GM21423 (cell line): ENCODE measurements at regions not wholly inside any gene's neighbourhood (a gene's known extent, or its start where the extent isn't known, plus 50 kb on each side); places are given as distances from the start of the nearest gene placed in this dataset.

ENCODE experiments used
- ATAC-seq: cut with Tn5 transposase; IDR thresholded peaks from one replicate; pipeline ENCODE4 v1.9.1; 2021; ENCODE audit warnings: mild to moderate bottlenecking, moderate library complexity; ENCODE audit not compliant: unreplicated experiment

DNA sequence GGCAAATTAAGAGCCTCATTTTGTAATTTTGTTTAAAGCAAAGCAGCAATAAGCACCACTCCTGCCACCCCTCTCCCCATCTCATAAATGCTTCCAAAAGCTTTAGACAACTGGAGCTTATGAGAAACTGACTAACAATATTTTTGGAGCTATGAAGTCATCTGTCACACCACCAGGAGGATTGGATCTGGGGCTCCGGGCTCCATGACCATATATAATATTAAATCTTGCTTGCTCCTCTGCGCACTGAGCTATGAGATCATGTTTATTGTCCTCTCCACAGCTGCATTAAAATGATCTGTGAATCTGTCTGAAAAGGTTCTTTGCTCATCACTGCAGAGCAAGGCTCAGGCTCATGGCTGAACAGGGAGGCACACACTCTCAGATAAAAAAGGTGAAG is 323.7 kb downstream of the ZNF621 start:
- ATAC-seq, result no peak

DNA sequence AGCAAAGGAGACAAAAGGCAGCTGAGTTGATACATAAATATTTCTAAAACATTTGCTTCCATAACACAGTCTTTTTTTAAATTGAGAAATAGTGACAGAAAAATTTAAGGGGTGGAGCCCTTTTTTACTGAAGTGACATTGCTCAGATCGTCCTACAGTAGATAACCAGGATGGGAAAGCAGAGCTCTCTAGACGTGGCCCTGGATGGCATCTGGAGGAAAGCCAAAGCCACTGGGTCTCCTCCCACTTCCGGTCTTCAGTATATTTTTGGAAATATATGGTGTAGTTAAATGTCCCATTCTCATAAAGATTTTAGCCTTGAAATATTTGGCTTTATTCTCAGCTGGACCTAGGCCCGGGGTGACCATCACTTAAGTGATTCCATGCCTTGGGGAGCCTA is 326.1 kb downstream of the ZNF621 start:
- ATAC-seq, result no peak

DNA sequence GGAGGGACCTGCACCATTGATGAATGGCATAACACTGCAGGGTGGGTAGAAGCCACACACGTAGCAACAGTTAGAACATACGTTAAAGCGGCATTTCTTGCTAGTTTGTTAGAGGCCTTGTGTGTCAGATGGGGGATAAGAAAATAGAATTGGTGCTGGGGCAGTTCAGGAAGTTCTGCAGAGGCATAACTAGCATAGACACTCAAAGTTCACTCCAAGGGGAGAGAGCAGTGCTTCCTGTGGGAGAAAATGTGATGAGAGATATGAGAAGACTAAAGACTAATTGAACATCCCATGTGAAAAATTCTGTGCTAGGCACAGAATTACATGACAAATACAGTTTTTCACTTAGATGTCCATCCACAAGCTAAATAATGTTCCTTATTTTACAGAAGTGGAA is 327.1 kb downstream of the ZNF621 start:
- no peak for ATAC-seq

DNA sequence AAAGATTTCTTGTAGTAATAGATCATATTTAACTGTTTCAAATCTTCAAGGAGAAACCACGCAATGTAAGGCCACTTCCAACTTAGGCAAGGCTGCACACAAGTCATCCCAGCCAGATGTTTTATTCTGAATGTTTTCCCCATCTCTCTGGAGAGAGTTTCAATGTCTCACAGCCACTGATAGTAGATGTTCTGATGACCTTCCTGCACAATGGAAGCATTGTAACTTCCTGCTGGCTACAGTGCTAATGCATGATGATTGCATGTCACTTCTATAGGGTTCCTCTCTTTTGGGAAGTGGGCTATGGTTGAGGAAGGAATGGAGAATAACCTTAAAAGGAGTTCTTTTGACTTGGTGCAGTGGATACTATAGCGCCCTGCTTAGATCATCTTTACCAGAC is 328.0 kb downstream of the ZNF621 start:
- ATAC-seq, result no peak

DNA sequence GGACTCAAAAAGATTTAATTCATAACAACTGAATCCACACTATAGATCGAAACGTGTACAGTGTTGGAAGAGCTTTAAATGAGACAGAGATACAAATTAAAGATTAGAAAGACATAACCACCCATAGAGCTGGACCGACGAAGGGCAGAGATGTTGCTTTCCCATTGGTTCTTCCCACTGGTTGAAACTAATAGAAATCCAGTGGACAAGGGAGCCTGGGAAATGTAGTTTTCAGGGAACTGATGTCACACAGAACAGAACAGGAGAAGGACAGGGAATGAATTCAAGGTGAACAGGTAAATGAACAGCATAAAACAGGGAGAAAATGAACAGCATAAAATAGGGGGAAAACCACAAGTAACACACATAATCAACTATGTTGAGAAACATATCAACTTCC is 328.7 kb downstream of the ZNF621 start:
- no peak for ATAC-seq

- ATAC-seq, result no peak
Measured at GRCh38 chr3:40855871-40856270, 331.1 kb downstream of the ZNF621 start.

DNA sequence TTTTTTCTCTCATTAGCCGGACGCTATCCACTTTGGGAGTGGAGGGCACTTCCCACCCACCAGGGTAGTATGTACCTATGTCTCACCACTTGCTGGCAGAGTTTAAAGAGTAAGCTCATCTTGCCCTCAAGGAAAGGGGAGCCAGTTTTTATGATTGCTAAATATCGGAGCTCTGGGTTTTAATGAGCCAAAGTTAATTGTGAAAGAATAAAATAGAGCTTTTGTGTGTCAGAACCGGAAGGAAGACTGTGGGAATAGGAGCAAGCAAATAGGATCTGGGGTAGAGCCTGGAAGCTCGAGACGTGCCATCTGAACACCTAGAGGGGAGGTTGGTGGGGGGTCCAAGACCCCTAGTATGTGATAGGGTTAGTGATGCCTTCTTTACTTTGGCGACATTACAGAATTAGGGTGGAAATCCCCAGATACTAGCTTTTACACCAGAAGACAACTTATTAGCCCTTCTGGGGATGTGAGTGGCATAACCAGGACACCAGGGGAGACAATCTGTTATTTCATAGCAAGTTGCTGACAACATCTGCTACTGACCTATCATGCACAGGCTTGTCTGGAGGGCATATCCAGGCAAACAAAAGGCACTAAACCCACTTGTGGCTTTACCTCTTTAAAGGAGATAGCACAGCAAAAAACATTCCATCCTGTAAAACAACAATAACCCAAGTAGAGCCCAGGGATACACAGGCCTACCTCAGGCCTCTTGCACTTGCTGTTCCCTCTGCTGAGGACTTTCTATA is 333.8 kb downstream of the ZNF621 start:
- no peak for ATAC-seq

GRCh38 chr3:40862946-40863345 is 336.4 kb upstream of the CTNNB1 start:
- no peak for ATAC-seq

- ATAC-seq, result no peak
Measured at GRCh38 chr3:40864146-40864782, 335.0 kb upstream of the CTNNB1 start.

DNA sequence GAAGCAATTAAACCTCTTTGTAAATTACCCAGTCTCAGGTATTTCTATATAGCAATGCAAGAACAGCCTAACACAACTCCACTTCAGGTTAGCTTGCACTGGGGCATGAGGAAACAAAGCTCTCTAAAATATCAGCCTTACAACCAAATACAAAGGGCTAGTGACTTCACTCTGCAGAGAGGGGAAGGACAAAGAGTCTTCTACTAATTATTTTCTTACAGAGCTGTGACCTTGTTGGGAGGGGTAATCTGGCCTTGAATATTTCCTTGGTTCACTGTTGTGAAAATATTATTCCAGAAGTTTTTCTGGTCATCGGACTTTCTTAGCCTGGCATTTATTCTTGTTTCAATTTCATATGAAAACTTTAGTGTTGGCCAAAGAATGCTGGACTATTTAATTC is 334.4 kb upstream of the CTNNB1 start:
- no peak for ATAC-seq

DNA sequence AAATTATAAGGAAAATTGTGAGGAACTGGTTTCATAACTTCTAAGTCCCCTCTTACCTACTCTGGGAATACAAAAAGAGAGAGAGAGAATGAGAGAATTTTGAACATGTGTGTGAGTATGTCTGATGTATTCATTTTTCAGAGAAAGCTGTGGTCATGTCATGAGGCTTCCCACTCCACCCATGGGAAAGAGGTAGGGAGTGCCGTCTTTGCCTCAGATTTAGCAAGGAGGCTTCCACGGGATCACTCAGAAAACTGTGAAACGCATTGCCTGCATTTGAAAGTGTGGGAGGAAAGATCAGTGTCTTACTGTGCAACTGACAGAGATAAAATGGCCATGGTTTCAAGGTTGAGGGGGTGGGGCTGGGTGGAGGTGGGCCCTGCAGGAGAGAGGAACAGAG is 331.5 kb upstream of the CTNNB1 start:
- no peak for ATAC-seq

DNA sequence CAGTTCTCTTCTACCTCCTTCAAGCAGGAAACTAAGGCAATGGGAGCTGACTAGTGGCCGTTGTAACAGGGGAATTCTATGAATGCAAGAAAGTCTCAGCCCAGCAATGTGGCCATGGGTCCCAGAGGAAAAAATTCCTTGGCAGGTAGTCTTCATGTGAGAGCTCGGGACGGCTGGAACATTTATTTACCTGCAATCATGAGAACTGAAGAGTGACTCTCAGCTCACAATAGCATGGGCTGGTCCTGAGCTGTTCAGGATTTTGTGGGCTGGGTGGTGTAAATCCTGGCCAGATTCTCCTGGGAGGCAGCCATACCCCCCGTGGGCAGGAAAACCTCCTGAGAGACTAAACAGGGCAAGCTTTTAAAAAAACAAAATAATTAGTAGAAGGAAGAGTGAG is 330.3 kb upstream of the CTNNB1 start:
- ATAC-seq, result no peak

- no peak for ATAC-seq
Measured at GRCh38 chr3:40869939-40870338, 329.4 kb upstream of the CTNNB1 start.

GRCh38 chr3:40871394-40871793 is 327.9 kb upstream of the CTNNB1 start:
- no peak for ATAC-seq

DNA sequence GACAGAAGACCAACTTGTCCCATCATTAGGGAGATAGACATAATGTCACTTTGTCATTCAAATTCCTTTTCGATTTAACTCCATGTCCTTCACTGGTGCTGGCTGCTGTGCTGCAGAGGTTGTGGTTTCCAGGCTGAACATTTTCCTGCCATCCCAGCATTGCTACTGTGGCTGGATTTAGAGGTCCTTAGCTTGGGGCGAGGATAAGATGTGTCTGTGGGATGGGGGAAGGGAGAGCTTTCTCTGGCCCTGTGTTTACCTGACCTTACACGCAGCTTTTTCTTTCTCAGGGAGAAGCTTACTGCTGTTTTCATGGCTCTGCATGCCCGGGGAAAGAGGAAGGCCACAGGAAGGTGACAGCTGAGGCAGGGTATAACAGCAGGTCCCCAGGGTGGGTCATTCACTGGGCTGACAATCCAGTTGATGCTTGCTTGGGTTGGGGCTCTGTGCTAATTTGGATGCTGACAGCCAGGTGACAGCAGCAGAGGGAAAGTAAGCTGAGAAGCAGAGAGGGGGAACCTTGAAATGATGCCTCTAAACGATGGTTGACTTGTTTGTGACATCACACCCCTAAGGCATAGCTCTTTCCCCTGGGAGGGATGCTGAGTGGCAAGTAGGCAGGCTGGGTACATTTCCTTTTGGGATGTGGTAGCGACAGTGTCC is 326.9 kb upstream of the CTNNB1 start:
- ATAC-seq, result no peak

DNA sequence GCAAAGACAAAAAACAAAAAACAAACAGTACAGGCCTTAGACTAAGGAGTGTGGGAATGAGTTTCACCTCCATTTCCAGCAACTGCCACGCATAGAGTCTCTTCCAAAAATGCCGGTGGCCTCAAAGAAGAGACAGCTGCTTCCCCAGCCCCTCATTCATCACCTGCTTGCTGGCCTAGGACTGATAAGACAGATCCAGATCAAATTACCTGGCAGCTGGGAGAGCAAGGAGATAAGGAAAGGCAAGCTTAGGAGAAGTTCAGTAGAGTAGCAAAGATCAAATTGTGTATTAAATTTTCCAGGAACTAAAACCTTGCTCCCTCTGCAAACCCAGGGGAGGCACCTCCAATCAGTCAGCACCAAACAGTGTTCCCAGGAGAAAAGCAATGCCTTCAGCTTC is 325.8 kb upstream of the CTNNB1 start:
- no peak for ATAC-seq

DNA sequence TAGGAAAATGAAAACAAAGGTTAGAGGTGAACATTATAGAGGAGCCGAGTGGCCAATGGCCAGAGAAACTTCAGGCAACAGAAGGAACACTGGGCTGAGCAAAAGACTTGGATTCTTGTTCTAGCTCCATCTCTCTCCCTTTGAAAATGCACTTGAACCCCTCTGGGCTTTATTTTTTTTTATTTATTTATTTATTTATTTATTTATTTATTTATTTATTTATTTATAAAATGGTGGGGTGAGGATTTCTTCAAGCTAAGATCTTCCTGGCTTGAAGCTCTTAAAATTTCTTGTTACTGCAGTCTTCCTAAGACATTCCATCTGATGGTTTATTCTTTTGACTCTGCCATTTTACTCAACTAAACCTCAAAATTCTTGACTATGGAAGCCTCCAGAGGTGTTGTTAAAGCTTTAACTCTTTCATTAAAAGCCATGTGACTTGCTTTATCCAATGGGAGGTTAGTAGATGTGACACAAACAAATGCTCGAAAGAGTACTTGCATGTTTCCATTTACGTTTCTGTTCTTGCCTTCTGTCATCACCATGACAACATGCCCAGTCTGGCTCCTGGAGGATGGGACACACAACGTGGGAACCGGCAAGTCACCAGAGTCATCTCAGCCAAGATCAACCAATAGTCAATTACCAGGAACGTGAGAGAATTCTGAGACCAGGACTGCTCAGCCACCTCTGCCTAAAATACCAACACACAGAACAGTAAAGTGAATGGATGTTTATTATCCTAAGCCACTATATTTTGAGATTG is 325.2 kb upstream of the CTNNB1 start:
- no peak for ATAC-seq

- ATAC-seq, result no peak
Measured at GRCh38 chr3:40875581-40875980, 323.7 kb upstream of the CTNNB1 start.

DNA sequence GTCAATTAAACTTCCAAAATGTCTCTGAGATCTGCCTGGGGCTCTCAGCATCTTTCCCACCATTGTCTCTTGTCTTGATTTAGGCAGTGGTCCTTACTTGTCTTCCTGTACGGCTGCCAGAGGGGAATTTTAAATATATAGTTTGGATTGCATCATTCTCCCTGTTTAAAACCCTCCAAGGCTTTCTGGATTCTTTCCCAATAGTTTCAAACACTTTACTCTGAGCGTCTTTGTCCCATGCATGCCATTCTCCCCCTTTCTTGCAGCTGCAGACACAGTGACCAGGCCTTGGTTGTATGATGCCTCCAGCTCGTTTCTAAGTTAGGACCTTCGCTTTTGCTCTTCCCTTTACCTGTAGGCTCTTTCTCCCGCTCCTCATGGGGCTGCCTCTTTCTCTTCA is 323.3 kb upstream of the CTNNB1 start:
- no peak for ATAC-seq

GRCh38 chr3:40876496-40876895 is 322.8 kb upstream of the CTNNB1 start:
- ATAC-seq, result no peak

DNA sequence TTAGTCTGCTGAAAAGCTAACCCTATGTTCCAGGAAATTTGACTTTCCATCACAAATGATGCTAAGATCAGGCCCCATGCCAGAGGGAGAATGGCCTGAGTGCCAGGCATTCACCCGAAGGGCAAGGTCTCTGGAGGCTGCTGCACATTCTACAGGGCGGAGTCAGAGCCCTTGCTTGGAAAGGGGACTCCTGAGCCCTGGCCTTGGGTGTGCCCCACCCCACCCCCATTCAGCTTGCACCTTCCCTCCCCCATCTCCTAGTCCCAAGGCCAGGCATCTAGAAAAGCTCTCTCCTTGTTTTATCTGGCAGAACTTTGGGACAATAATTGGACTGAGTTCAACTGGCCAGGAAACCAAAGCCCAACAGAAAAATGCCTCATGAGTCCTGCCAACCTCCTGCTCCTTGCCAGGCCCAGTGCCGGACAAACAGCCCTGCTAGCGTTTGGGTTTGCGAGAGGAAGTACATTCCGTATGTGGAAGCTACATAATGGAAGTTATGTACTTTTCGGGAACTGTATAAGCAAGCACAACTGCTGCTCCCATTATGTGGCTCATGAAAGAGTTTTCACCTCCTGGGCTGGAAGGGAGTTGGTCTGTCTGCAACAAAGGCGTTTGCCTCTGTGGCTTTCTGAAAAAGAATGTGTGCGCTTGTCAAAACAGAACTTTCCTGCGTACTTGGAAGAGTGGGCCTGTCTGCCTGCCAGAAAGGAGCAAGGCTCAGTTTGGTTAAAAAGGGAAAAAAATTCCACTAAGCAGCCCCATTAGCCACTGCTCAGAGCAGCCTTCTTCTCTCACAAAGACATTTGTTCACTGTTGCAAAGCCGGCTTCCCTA is 321.5 kb upstream of the CTNNB1 start:
- no peak for ATAC-seq
